ENCODE measurements at regions not wholly inside any gene's neighbourhood (a gene's known extent, or its start where the extent isn't known, plus 50 kb on each side); places are given as distances from the start of the nearest gene placed in this dataset.

- no peak for TF ChIP-seq POLR2A (IDR thresholded peaks at IDR 0.05; ENCODE audit: low read depth, low read length)
- TF ChIP-seq POLR2AphosphoS5 (IDR thresholded peaks at IDR 0.05; ENCODE audit: low read depth, low read length) = no peak
- TF ChIP-seq TAF1 (IDR thresholded peaks at IDR 0.05; ENCODE audit: borderline replicate concordance, low read depth, low read length) = no peak
These were observed 660.6 kb upstream of the CHD1 start for GRCh38 chr5:99589424-99589823.
